ENCODE measurements at regions not wholly inside any gene's neighbourhood (a gene's known extent, or its start where the extent isn't known, plus 50 kb on each side); places are given as distances from the start of the nearest gene placed in this dataset.

GRCh38 chr3:117932441-117932840 lies 1102.2 kb downstream of the IGSF11 start:
- no peak for DNase-seq
- H2BK12ac ChIP-seq (ENCODE audit: low read length in 2 of 2), result no peak overlapping the region
- H3K27me3 ChIP-seq (ENCODE audit: control insufficient read depth in 1 of 2, insufficient read depth in 1 of 2, low read length in 2 of 2), result no peaks in the 10 kb centered on the region
- no peaks in the 10 kb centered on the region for H3K9me3 ChIP-seq (ENCODE audit: control insufficient read depth, low read length)
- H3K23ac ChIP-seq (ENCODE audit: low read length in 2 of 2), result no peak overlapping the region
- no peaks in the 10 kb centered on the region for H3K79me1 ChIP-seq (replicated peaks; ENCODE audit: low read length, poor library complexity, severe bottlenecking)
- H3K4me2 ChIP-seq (ENCODE audit: low read length, poor library complexity, severe bottlenecking), result no peak overlapping the region
- H3K14ac ChIP-seq (ENCODE audit: low read length in 2 of 2), result no peak overlapping the region
- no peak overlapping the region for H2BK15ac ChIP-seq (ENCODE audit: low read depth, poor library complexity, severe bottlenecking)
- H3K4me3 ChIP-seq (ENCODE audit: insufficient read depth in 1 of 2, low read depth in 1 of 2, low read length in 2 of 2), result no peak overlapping the region
- no peak overlapping the region for H2BK5ac ChIP-seq (ENCODE audit: low read depth, low read length, poor library complexity, severe bottlenecking)
- no peak overlapping the region for H2AK5ac ChIP-seq (ENCODE audit: low read length, severe bottlenecking)
- H4K8ac ChIP-seq (ENCODE audit: low read length), result no peak overlapping the region
- no peaks in the 10 kb centered on the region for H3K36me3 ChIP-seq (ENCODE audit: control insufficient read depth in 1 of 2, insufficient read depth in 2 of 2, low read depth in 1 of 2, low read length in 2 of 2)
- no peaks in the 10 kb centered on the region for H3K4me1 ChIP-seq (ENCODE audit: control insufficient read depth, insufficient read depth, low read depth, low read length)
- no peak overlapping the region for H3K27ac ChIP-seq (ENCODE audit: low read length, poor library complexity, severe bottlenecking)
- H2AFZ ChIP-seq (ENCODE audit: low read depth, low read length), result no peak overlapping the region
- H2BK120ac ChIP-seq (ENCODE audit: low read depth, low read length), result no peak overlapping the region
- no peak overlapping the region for H3K4ac ChIP-seq (ENCODE audit: low read depth in 1 of 2, low read length in 2 of 2)
- no peak overlapping the region for H3K9ac ChIP-seq (ENCODE audit: low read length)
- no peak overlapping the region for H4K91ac ChIP-seq (ENCODE audit: low read length)
- no peak overlapping the region for H3K18ac ChIP-seq (ENCODE audit: low read depth in 1 of 2, low read length in 2 of 2)

- Histone ChIP-seq H3K23ac (ENCODE audit: low read length in 2 of 2) (no peak overlapping the region), H4K8ac (ENCODE audit: low read length) (no peak overlapping the region)
- 81% methylated on average over 2 of the region's 4 CpGs for WGBS
Observed at GRCh38 chr3:117936159-117936558, 1098.5 kb downstream of the IGSF11 start.

GRCh38 chr3:117938974-117939373 lies 1095.7 kb downstream of the IGSF11 start:
- Histone ChIP-seq H2BK5ac (ENCODE audit: low read depth, low read length, poor library complexity, severe bottlenecking) (no peak overlapping the region), H3K4me2 (ENCODE audit: low read length, poor library complexity, severe bottlenecking) (no peak overlapping the region), H3K9me3 (ENCODE audit: control insufficient read depth, low read length) (no peaks in the 10 kb centered on the region), H3K4me3 (ENCODE audit: insufficient read depth in 1 of 2, low read depth in 1 of 2, low read length in 2 of 2) (no peak overlapping the region), H2AFZ (ENCODE audit: low read depth, low read length) (no peak overlapping the region), H2AK5ac (ENCODE audit: low read length, severe bottlenecking) (no peak overlapping the region), H2BK15ac (ENCODE audit: low read depth, poor library complexity, severe bottlenecking) (no peak overlapping the region), H3K4me1 (ENCODE audit: control insufficient read depth, insufficient read depth, low read depth, low read length) (no peaks in the 10 kb centered on the region), H2BK120ac (ENCODE audit: low read depth, low read length) (no peak overlapping the region), H3K9ac (ENCODE audit: low read length) (no peak overlapping the region), H3K79me1 (replicated peaks; ENCODE audit: low read length, poor library complexity, severe bottlenecking) (no peaks in the 10 kb centered on the region), H2BK12ac (ENCODE audit: low read length in 2 of 2) (no peak overlapping the region), H3K27ac (ENCODE audit: low read length, poor library complexity, severe bottlenecking) (no peak overlapping the region), H3K14ac (ENCODE audit: low read length in 2 of 2) (no peak overlapping the region), H4K91ac (ENCODE audit: low read length) (no peak overlapping the region), H3K18ac (ENCODE audit: low read depth in 1 of 2, low read length in 2 of 2) (no peak overlapping the region), H3K36me3 (ENCODE audit: control insufficient read depth in 1 of 2, insufficient read depth in 2 of 2, low read depth in 1 of 2, low read length in 2 of 2) (no peaks in the 10 kb centered on the region), H4K8ac (ENCODE audit: low read length) (no peak overlapping the region), H3K27me3 (ENCODE audit: control insufficient read depth in 1 of 2, insufficient read depth in 1 of 2, low read length in 2 of 2) (no peaks in the 10 kb centered on the region), H3K23ac (ENCODE audit: low read length in 2 of 2) (no peak overlapping the region), H3K4ac (ENCODE audit: low read depth in 1 of 2, low read length in 2 of 2) (no peak overlapping the region)
- DNase-seq, result no peak
- WGBS, result 68% methylated on average over 2 of the region's 2 CpGs

More at GRCh38 chr3:117936159-117936558, 1098.5 kb downstream of the IGSF11 start:
- no peaks in the 10 kb centered on the region for H3K36me3 ChIP-seq (ENCODE audit: control insufficient read depth in 1 of 2, insufficient read depth in 2 of 2, low read depth in 1 of 2, low read length in 2 of 2)
- H4K91ac ChIP-seq (ENCODE audit: low read length), result no peak overlapping the region
- H3K4me3 ChIP-seq (ENCODE audit: insufficient read depth in 1 of 2, low read depth in 1 of 2, low read length in 2 of 2), result no peak overlapping the region
- H2AK5ac ChIP-seq (ENCODE audit: low read length, severe bottlenecking), result no peak overlapping the region
- H2BK12ac ChIP-seq (ENCODE audit: low read length in 2 of 2), result no peak overlapping the region
- no peaks in the 10 kb centered on the region for H3K79me1 ChIP-seq (replicated peaks; ENCODE audit: low read length, poor library complexity, severe bottlenecking)
- no peak overlapping the region for H2BK15ac ChIP-seq (ENCODE audit: low read depth, poor library complexity, severe bottlenecking)
- H3K4me2 ChIP-seq (ENCODE audit: low read length, poor library complexity, severe bottlenecking), result no peak overlapping the region
- H3K4ac ChIP-seq (ENCODE audit: low read depth in 1 of 2, low read length in 2 of 2), result no peak overlapping the region
- H2BK120ac ChIP-seq (ENCODE audit: low read depth, low read length), result no peak overlapping the region
- no peak for DNase-seq
- no peak overlapping the region for H3K27ac ChIP-seq (ENCODE audit: low read length, poor library complexity, severe bottlenecking)
- H2AFZ ChIP-seq (ENCODE audit: low read depth, low read length), result no peak overlapping the region
- H3K9me3 ChIP-seq (ENCODE audit: control insufficient read depth, low read length), result no peaks in the 10 kb centered on the region
- H3K9ac ChIP-seq (ENCODE audit: low read length), result no peak overlapping the region
- H3K18ac ChIP-seq (ENCODE audit: low read depth in 1 of 2, low read length in 2 of 2), result no peak overlapping the region
- H2BK5ac ChIP-seq (ENCODE audit: low read depth, low read length, poor library complexity, severe bottlenecking), result no peak overlapping the region
- H3K27me3 ChIP-seq (ENCODE audit: control insufficient read depth in 1 of 2, insufficient read depth in 1 of 2, low read length in 2 of 2), result no peaks in the 10 kb centered on the region
- H3K14ac ChIP-seq (ENCODE audit: low read length in 2 of 2), result no peak overlapping the region
- H3K4me1 ChIP-seq (ENCODE audit: control insufficient read depth, insufficient read depth, low read depth, low read length), result no peaks in the 10 kb centered on the region

DNA sequence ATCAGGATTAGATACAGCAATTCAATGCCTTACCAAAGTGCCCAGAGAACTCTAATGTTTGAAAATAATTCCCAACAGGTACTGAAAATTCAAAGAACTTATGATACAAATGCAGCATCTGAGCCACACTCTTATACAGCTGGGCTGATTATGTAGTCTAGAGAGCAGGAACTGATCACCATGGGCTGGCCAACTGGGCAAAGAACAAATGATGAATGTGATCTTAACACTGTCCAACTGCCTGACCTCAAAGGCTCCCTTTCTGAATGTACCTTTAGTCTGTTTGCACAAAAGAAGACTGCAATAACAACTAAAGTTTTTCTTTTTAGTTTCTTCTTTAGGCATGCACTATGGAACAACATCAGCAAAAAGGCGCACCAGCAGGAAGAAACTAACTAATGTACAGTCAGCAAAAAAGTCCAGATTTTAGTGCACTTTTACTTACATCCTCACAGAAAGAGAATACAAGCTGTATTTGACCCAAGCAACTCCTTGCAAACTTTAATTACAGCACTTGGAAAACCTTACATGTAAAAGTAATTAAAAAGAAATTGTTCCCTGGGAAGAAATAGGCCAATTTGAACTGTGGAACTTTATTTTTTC lies 1095.1 kb downstream of the IGSF11 start:
- H3K9me3 ChIP-seq (ENCODE audit: control insufficient read depth, low read length), result no peaks in the 10 kb centered on the region
- WGBS, result 100% methylated on average over 1 of the region's 1 CpG

More for the DNA sequence above, 1095.1 kb downstream of the IGSF11 start:
- H3K4me2 ChIP-seq (ENCODE audit: low read length, poor library complexity, severe bottlenecking), result no peak overlapping the region
- no peak overlapping the region for H3K27ac ChIP-seq (ENCODE audit: low read length, poor library complexity, severe bottlenecking)
- no peaks in the 10 kb centered on the region for H3K36me3 ChIP-seq (ENCODE audit: control insufficient read depth in 1 of 2, insufficient read depth in 2 of 2, low read depth in 1 of 2, low read length in 2 of 2)
- H3K23ac ChIP-seq (ENCODE audit: low read length in 2 of 2), result no peak overlapping the region
- no peak overlapping the region for H2AK5ac ChIP-seq (ENCODE audit: low read length, severe bottlenecking)
- H3K9ac ChIP-seq (ENCODE audit: low read length), result no peak overlapping the region
- no peak overlapping the region for H2BK12ac ChIP-seq (ENCODE audit: low read length in 2 of 2)
- no peak overlapping the region for H4K8ac ChIP-seq (ENCODE audit: low read length)
- H4K91ac ChIP-seq (ENCODE audit: low read length), result no peak overlapping the region
- no peaks in the 10 kb centered on the region for H3K4me1 ChIP-seq (ENCODE audit: control insufficient read depth, insufficient read depth, low read depth, low read length)
- H3K4me3 ChIP-seq (ENCODE audit: insufficient read depth in 1 of 2, low read depth in 1 of 2, low read length in 2 of 2), result no peak overlapping the region
- no peak overlapping the region for H3K18ac ChIP-seq (ENCODE audit: low read depth in 1 of 2, low read length in 2 of 2)
- no peak overlapping the region for H2AFZ ChIP-seq (ENCODE audit: low read depth, low read length)
- H3K4ac ChIP-seq (ENCODE audit: low read depth in 1 of 2, low read length in 2 of 2), result no peak overlapping the region
- H2BK15ac ChIP-seq (ENCODE audit: low read depth, poor library complexity, severe bottlenecking), result no peak overlapping the region
- H3K14ac ChIP-seq (ENCODE audit: low read length in 2 of 2), result no peak overlapping the region
- H2BK120ac ChIP-seq (ENCODE audit: low read depth, low read length), result no peak overlapping the region
- no peak for DNase-seq
- no peak overlapping the region for H2BK5ac ChIP-seq (ENCODE audit: low read depth, low read length, poor library complexity, severe bottlenecking)
- no peaks in the 10 kb centered on the region for H3K27me3 ChIP-seq (ENCODE audit: control insufficient read depth in 1 of 2, insufficient read depth in 1 of 2, low read length in 2 of 2)
- H3K79me1 ChIP-seq (replicated peaks; ENCODE audit: low read length, poor library complexity, severe bottlenecking), result no peaks in the 10 kb centered on the region

Measured in mesenchymal stem cell (in vitro differentiated cells and primary cell).